Stimulated activated CD4-positive, alpha-beta T cell treated with anti-CD3 and anti-CD28 coated beads, Interleukin-2, amount 100 ng/mL, for 48 hours (primary cell): ENCODE measurements at regions not wholly inside any gene's neighbourhood (a gene's known extent, or its start where the extent isn't known, plus 50 kb on each side); places are given as distances from the start of the nearest gene placed in this dataset.
A peak's percentile ranks its signal among the peaks of the same experiment; 100 is the strongest.

Experiments used
- DNase-seq, 2 donors: peaks; one replicate each; pipeline ENCODE4 v3.0.0-alpha.2; 2020

DNA sequence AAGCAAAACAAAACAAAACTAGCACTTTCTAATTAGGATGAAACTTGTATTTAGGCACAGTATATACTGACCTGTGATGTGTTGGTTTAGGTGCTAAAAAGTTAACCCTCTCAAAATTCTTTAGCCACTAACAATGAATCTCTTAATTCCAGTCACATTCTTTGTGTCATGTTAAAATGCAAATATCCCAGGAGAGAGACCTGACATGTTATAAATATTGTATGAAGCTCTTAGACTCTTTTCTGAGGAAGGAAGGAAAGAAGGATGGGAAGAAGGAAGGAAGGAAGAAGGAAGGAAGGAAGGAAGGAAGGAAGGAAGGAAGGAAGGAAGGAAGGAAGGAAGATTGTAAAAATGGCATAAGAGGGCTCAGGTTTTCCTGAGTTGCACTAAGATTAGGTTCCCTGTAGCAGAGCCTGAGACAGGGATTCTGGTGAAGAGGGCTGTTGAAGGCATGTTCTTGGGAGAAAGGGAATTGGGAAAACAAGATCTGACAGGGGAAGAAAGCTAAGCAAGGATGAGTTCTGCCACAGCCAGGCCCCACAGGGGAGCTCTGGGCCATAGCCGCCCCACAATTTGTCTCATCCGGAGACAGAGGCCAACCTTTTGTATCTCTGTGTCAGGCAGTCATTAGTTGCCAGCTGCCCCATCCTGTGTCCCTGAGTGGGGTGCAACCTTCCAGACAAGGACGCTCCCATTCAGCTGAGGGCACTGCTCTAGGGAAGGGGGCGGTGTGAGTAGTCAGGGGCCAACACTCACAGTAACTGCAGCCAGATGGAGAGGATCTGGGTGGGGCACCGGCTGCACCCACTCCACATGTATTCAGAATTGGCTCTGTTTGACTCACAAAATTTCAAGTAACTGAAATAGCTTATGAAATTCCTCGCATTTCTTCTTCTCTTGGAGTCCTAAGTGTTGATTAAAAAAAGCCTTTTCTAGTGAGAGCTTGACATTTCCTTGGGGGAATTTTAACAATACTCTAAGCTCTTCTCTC is 189.3 kb upstream of the ARG1 start:
- DNase-seq: no peak

GRCh38 chr6:131387562-131388447 is 185.2 kb upstream of the ARG1 start:
- no peak for DNase-seq

DNA sequence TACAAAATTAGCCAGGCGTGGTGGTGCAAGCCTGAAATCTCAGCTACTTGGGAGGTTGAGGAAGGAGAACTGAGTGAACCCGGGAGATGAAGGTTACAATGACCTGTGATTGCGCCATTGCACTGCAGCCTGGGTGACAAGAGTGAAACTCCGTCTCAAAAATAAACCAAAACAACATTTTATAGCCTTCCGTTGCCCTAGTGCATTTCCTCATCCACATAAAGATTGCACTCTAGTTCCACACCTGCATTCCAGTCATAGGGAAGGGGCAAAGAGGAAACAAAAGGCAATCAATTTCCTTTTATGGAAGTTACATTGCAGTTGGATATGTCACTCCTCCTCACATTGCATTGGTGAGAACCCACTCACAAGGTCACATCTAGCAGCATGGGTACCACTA is 182.7 kb upstream of the ARG1 start:
- no peak for DNase-seq

- no peak for DNase-seq
Observed at GRCh38 chr6:131391116-131391515, 181.9 kb upstream of the ARG1 start.

DNA sequence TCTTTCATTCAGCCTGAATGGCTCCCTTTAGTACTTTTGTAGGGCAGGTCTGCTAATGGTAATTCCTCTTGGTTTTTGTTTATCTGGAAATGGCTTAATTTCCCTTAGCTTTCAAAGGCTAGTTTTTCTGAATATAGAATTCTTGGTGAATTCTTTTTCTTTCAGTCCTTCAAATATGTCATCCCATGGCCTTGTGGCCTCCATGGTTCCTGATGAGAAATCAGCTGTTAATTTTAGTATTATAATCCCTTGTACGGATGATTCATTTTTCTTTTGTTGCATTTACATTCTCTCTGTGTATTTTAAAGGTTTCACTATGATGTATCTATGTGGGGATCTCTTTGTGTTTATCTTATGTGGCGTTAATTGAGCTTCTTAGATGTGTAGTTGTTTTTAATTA is 179.6 kb upstream of the ARG1 start:
- no peak for DNase-seq

- no peak for DNase-seq
Observed at GRCh38 chr6:131394768-131395432, 178.1 kb upstream of the ARG1 start.

DNA sequence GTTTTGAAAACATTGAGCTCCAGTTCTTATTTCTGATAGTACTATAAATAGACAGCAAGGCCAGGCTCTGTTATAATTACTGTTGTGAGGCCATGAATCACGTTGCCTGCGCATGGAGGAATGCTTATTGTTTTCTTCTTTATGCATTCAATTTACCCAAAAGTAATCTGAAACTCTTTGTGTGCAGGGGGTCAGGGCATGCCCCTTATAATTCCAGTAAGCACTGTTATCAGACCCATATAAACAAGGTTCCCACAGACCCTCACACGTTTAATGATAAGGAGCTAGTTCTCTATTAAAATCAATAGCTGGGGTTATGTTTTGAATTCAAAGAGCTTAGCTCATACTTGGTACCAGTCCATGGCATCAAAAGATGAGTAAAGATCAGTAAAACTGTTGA is 174.8 kb upstream of the ARG1 start:
- no peak for DNase-seq

DNA sequence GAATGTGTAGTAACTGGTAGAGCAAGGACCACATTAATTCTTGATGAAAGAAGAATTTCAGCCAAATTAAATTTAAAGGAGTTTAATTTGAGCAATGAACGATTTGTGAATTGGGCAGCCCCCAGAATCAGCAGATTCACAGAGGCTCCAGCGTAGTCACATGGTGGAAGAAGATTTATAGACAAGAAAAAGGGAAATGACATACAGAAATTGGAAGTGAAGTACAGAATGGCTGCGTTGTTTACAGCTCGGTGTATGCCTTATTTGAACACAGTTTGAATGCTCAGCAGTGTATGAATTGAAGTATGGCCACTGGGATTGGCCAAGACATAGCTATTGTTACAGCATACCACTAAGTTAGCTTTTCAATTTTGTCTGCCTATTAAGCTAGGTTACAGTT is 173.6 kb upstream of the ARG1 start:
- no peak for DNase-seq

DNA sequence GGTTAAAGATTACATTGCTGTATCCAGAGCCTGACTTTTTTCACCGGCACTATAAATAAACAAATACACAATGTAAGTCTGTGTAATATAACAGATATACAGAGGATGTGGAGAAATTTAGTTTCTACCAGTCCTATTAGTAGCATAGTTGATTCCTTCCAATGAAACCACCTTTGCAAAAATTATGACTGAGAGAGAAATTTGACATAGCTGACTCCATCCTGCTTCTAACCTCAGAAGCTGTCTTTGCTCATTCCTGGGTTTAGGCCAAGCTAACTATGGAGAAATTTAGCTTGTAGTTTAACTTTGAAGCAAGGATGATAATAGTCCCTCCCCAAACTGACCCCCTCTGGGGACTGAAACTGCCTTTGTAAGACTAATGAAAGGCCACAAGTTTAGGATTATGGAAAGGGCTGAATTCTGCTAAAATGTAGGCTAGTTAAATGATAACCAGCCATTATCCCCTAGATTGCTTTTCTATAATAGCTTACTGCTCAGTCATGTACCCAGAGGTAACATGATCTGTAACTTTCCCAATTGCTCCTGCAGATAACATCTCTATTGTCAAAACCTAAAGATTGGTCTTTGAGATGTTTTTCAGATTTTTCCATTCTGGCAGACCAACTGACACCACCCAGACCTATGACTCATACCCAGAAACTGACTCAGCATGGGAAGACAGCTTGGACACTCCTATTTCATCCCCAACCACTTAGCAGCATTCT is 172.8 kb upstream of the ARG1 start:
- DNase-seq: no peak

GRCh38 chr6:131400779-131401496 is 172.1 kb upstream of the ARG1 start:
- DNase-seq: no peak

DNA sequence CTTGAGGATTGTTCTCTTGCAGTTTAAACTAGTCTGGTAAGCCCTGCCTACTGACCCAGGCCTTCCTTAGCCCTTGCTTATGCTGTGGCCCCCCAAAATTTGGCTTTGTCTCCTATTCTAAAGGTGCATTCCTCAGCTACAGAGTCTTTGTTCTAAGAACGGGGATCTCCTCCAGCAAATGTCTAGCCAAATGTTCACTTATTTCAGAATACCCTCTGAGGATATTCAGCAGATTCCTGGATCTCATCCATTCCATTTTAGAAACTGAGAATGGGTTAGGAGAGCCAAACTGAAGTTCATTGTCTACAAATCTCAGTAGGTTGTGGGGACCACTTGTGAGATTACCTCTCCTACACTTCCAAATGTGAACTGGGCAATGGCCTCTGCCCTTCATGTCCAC is 164.2 kb upstream of the ARG1 start:
- no peak for DNase-seq

GRCh38 chr6:131410785-131411184 is 162.2 kb upstream of the ARG1 start:
- DNase-seq: no peak

DNA sequence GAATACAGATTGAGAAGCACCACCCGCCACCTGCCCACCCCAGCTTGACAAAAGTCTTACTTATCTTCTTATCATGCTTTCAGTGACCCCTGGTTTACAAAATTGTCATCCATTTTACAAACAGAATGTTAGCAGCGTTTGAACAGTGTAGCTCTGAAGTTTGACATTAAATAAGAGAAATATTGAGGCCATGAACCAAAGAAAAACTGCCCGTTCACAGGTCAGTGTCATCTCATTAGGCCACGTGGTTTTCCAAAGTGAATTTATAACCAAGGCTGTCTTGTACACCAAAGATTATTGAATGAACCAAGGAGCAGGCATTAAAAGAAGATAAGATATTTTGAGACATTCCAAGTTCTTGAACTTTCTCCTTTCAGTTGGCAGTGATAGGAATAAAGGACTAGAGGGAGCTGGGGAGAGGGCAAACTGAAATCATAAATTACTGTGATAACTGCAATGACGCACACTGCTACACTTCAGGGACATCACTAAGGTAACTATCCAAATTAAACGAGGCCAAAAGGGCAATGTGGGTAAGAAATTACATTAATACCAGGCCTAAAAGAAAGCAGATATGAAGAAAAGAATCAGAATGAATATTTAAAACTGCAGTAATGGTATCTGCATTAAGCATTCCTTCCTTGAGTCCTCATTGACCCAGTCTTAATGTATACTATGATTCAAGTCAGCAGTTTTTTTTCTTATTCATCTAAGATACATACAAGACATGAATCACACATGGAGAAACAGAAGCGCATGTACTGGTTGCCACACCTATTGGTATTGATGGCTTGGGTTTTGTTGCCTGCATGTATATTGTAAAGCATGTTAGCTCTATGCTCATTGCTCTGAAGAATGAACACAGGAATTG is 159.8 kb upstream of the ARG1 start:
- DNase-seq: no peak

DNA sequence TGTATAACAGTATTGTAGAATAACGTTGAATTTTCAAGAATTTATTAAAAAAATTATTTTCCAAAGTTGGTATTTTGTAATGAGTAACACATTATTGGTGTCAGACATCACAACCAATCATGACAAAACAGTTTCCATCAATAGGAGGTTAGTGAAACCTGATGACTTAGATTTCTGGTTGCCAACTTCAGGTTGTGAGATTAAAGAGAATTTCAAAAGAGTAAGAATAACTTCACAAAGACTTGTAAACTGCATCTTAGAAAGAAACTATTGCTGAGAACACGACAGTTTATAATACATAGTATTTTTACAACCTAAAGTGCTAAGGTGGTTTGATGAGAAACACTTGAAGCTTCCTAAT is 159.2 kb upstream of the ARG1 start:
- DNase-seq: no peak

DNA sequence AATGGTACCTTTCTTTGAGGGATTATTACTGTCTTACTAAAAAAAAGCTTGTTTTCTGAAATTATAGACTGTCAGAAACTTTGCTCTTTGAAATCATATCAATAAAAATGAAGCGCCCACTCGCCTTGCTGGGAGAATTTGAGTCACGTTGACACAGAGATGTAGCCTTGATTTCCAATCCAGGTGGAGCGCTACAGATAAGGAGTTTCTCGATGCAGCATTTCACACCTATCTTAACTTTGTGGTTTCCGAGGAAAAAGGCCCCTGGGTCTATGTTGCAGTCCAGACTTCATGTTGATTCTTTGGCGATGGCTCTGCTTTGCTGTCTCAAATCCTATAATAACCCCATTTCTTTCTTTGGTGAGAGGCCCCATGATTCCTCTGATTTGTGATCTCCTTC is 158.1 kb upstream of the ARG1 start:
- peak in 1 of 2 donors; percentile 4 for DNase-seq

- no peak for DNase-seq
Observed at GRCh38 chr6:131418441-131418840, 154.6 kb upstream of the ARG1 start.

GRCh38 chr6:131419702-131420101 is 153.3 kb upstream of the ARG1 start:
- DNase-seq: no peak

GRCh38 chr6:131424016-131424415 is 149.0 kb upstream of the ARG1 start:
- DNase-seq: no peak

DNA sequence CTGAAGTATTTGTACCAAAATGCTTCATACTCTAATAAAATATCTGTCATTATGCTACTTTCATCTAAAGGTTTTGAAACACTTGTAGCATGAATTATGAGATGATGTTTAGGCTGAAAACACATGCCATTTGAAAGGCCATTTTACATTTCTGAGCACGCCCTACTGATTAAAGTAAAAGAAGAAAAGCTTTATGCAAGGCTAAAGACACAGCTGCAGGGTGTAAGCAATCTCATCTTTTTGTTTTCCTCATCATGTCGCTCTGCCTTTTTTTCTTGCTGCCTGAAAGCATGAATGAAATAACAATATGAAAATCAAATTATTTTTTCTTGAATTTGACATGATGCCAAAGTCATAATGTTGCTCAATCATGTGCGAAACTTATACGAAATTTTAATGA is 148.6 kb upstream of the ARG1 start:
- DNase-seq: no peak

DNA sequence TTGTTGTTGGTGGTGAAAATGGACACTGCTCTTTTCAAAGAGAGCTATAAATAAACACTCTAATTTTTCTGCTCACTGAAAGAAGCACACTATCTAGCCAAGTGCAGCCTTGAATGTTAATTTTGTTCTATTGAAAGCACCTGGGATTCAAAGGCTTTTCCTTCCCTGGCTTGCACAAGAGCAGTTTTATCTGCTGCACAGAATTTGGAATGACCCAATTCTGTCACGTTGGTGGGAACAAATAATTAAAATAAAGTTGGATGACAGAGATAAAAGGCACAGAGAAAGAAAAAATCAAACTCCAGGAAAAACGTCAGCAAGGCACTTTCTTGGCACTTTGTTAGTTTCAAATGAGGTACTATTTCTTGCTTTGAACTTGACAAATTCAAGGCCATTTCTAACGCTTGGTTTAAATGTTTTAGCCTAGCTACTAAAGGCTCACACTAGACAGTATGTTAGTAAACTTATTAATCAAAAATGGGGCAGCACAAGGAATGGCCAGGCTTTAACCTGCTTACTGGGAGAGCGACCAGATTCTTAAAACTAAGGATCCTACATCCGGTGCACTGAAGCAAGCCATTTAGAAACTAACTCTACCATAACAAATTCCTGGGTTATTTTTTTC is 145.5 kb upstream of the ARG1 start:
- DNase-seq: no peak
